ENCODE measurements at regions not wholly inside any gene's neighbourhood (a gene's known extent, or its start where the extent isn't known, plus 50 kb on each side); places are given as distances from the start of the nearest gene placed in this dataset.

DNA sequence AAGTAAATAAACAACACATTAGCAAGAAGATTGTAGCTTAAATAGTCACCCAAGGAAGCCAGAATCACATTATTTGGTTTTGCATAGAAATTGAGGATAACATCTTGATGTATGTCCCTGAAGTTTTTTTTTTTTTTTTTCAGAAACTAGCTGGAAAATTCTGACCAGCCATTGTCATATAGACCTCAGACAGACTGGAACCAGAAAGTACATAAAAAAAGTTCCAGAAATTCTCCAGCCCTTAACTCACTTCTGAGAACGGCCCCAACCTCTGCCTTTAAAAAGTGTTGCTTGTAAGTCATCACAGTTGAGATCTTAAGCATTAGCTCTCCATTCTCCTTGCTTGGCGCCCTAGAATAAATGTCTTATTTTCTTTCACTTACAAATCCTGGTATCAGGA lies 350.5 kb downstream of the CCDC85A start:
- Histone ChIP-seq H3K9me3 (ENCODE audit: insufficient read depth, low read length) (no peaks in the 10 kb centered on the region), H3F3A (ENCODE audit: insufficient read depth) (no peaks in the 10 kb centered on the region), H3K9ac (ENCODE audit: low read length) (no peak overlapping the region), H4K20me1 (ENCODE audit: low read depth, low read length) (no peaks in the 10 kb centered on the region), H3K27me3 (ENCODE audit: low read length) (no peaks in the 10 kb centered on the region), H3K36me3 (ENCODE audit: low read length) (no peaks in the 10 kb centered on the region), H2AFZ (ENCODE audit: low read depth, low read length, severe bottlenecking) (no peak overlapping the region), H3K4me3 (ENCODE audit: insufficient read depth, low read length, poor library complexity, severe bottlenecking) (no peak overlapping the region), H3K79me2 (ENCODE audit: insufficient read depth, low read length) (no peaks in the 10 kb centered on the region), H3K27ac (ENCODE audit: low read depth, low read length) (no peak overlapping the region), H3K9me2 (replicated peaks; ENCODE audit: insufficient read depth, low read length) (no peaks in the 10 kb centered on the region), H3K4me2 (ENCODE audit: low read depth, low read length, poor library complexity, severe bottlenecking) (no peak overlapping the region)
- no peak for TF ChIP-seq EZH2phosphoT487 (conservative IDR thresholded peaks at IDR 0.05; ENCODE audit: low read length)
- TF ChIP-seq CTCF (IDR thresholded peaks at IDR 0.05; ENCODE audit: insufficient read depth, low read length, poor library complexity, severe bottlenecking): no peak

GRCh38 chr2:56537756-56538155 lies 354.0 kb downstream of the CCDC85A start:
- Histone ChIP-seq H3K27me3 (ENCODE audit: low read length) (no peaks in the 10 kb centered on the region), H3K36me3 (ENCODE audit: low read length) (no peaks in the 10 kb centered on the region), H3K9ac (ENCODE audit: low read length) (no peak overlapping the region), H3K9me2 (replicated peaks; ENCODE audit: insufficient read depth, low read length) (no peaks in the 10 kb centered on the region), H3K79me2 (ENCODE audit: insufficient read depth, low read length) (no peaks in the 10 kb centered on the region), H3F3A (ENCODE audit: insufficient read depth) (no peaks in the 10 kb centered on the region), H3K27ac (ENCODE audit: low read depth, low read length) (no peak overlapping the region), H2AFZ (ENCODE audit: low read depth, low read length, severe bottlenecking) (no peak overlapping the region), H3K4me3 (ENCODE audit: insufficient read depth, low read length, poor library complexity, severe bottlenecking) (no peak overlapping the region), H3K4me2 (ENCODE audit: low read depth, low read length, poor library complexity, severe bottlenecking) (no peak overlapping the region), H4K20me1 (ENCODE audit: low read depth, low read length) (no peaks in the 10 kb centered on the region), H3K9me3 (ENCODE audit: insufficient read depth, low read length) (no peaks in the 10 kb centered on the region)
- TF ChIP-seq CTCF (IDR thresholded peaks at IDR 0.05; ENCODE audit: insufficient read depth, low read length, poor library complexity, severe bottlenecking): no peak
- no peak for TF ChIP-seq EZH2phosphoT487 (conservative IDR thresholded peaks at IDR 0.05; ENCODE audit: low read length)

GRCh38 chr2:56539618-56540017 lies 355.8 kb downstream of the CCDC85A start:
- Histone ChIP-seq H3K9me3 (ENCODE audit: insufficient read depth, low read length) (no peaks in the 10 kb centered on the region), H2AFZ (ENCODE audit: low read depth, low read length, severe bottlenecking) (no peak overlapping the region), H3F3A (ENCODE audit: insufficient read depth) (no peaks in the 10 kb centered on the region), H3K36me3 (ENCODE audit: low read length) (no peaks in the 10 kb centered on the region), H3K27ac (ENCODE audit: low read depth, low read length) (no peak overlapping the region), H3K27me3 (ENCODE audit: low read length) (no peaks in the 10 kb centered on the region), H3K79me2 (ENCODE audit: insufficient read depth, low read length) (no peaks in the 10 kb centered on the region), H3K9me2 (replicated peaks; ENCODE audit: insufficient read depth, low read length) (no peaks in the 10 kb centered on the region), H3K9ac (ENCODE audit: low read length) (no peak overlapping the region), H3K4me3 (ENCODE audit: insufficient read depth, low read length, poor library complexity, severe bottlenecking) (no peak overlapping the region), H4K20me1 (ENCODE audit: low read depth, low read length) (no peaks in the 10 kb centered on the region), H3K4me2 (ENCODE audit: low read depth, low read length, poor library complexity, severe bottlenecking) (no peak overlapping the region)
- no peak for TF ChIP-seq EZH2phosphoT487 (conservative IDR thresholded peaks at IDR 0.05; ENCODE audit: low read length)
- no peak for TF ChIP-seq CTCF (IDR thresholded peaks at IDR 0.05; ENCODE audit: insufficient read depth, low read length, poor library complexity, severe bottlenecking)

DNA sequence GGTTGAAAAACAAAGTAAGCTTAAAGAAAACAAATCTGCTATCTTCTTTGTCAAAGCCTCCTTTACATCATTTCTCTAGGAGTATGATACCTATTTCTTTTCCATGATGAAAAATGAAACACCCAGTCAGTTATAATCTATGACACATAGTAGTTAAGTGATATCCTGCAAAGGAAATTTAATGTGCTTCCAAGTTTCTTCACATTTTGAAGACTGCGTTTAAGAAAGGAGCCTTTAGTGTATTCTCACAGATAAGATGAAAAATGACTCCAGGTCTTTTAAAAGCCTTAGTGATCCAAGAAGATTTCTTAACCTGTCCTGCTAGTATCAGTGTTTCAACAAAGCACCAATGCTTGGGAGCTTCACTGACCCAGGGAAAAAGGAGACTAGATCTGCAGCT lies 356.7 kb downstream of the CCDC85A start:
- Histone ChIP-seq H3F3A (ENCODE audit: insufficient read depth) (no peaks in the 10 kb centered on the region), H4K20me1 (ENCODE audit: low read depth, low read length) (no peaks in the 10 kb centered on the region), H3K4me2 (ENCODE audit: low read depth, low read length, poor library complexity, severe bottlenecking) (no peak overlapping the region), H3K27me3 (ENCODE audit: low read length) (no peaks in the 10 kb centered on the region), H2AFZ (ENCODE audit: low read depth, low read length, severe bottlenecking) (no peak overlapping the region), H3K9me3 (ENCODE audit: insufficient read depth, low read length) (no peaks in the 10 kb centered on the region), H3K36me3 (ENCODE audit: low read length) (no peaks in the 10 kb centered on the region), H3K79me2 (ENCODE audit: insufficient read depth, low read length) (no peaks in the 10 kb centered on the region), H3K9ac (ENCODE audit: low read length) (no peak overlapping the region), H3K4me3 (ENCODE audit: insufficient read depth, low read length, poor library complexity, severe bottlenecking) (no peak overlapping the region), H3K27ac (ENCODE audit: low read depth, low read length) (no peak overlapping the region), H3K9me2 (replicated peaks; ENCODE audit: insufficient read depth, low read length) (no peaks in the 10 kb centered on the region)
- no peak for TF ChIP-seq CTCF (IDR thresholded peaks at IDR 0.05; ENCODE audit: insufficient read depth, low read length, poor library complexity, severe bottlenecking)
- no peak for TF ChIP-seq EZH2phosphoT487 (conservative IDR thresholded peaks at IDR 0.05; ENCODE audit: low read length)

All from SU-DHL-6 (cell line).